Transverse colon (tissue), 4 donors: ENCODE measurements at regions not wholly inside any gene's neighbourhood (a gene's known extent, or its start where the extent isn't known, plus 50 kb on each side); places are given as distances from the start of the nearest gene placed in this dataset.

Source experiments
- CTCF ChIP-seq, 5 experiments: fragments of 200-600 bp in 3 of 5; fragments of 450-650 bp in 2 of 5; sonication (generic) in 3 of 5; IDR thresholded peaks; 1 replicate in 2 of 5; 2 replicates in 3 of 5; pipeline ENCODE4 v1.5.1; 2016 to 2017; ENCODE audit warnings: antibody characterized with exemption in 5 of 5, inconsistent platforms in 3 of 5, mild to moderate bottlenecking in 2 of 5, moderate library complexity in 1 of 5
- EP300 ChIP-seq: sonication (generic); formaldehyde crosslinking; IDR thresholded peaks from one replicate; pipeline ENCODE4 v1.6.1; 2017; ENCODE audit warnings: antibody characterized with exemption, low read depth
- POLR2A ChIP-seq: fragments of 450-650 bp; IDR thresholded peaks from one replicate; pipeline ENCODE4 v1.6.1; 2016; ENCODE audit warnings: antibody characterized with exemption, mild to moderate bottlenecking, moderate library complexity
- POLR2AphosphoS5 ChIP-seq, 3 donors: sonication (generic); formaldehyde crosslinking; IDR thresholded peaks; one replicate each; pipeline ENCODE4 v1.6.1; 2016; ENCODE audit warnings: antibody characterized with exemption in 3 of 3

DNA sequence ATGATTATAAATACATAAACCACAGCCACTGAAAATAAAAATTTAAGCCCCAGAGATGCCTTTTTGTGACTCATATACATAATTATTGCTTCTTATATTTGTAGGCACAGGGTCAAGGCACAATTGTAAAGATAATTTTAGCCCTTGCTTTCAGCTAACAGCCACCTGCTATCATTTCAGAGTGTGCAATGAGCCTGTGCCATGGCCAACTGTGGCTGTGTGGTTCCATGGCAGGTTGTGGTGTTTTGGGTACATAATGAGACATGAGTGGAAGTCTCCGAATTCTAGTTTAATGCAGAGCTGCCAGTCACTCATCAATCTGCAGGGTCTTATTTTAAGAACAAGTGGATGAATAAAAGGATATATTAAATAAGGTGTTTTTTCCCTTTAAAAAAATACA is 346.9 kb upstream of the SNX7 start:
- TF ChIP-seq CTCF (IDR thresholded peaks at IDR 0.05) (no peak), POLR2AphosphoS5 (IDR thresholded peaks at IDR 0.05) (no peak), POLR2A (no peak), EP300 (no peak)
